ENCODE measurements at regions not wholly inside any gene's neighbourhood (a gene's known extent, or its start where the extent isn't known, plus 50 kb on each side); places are given as distances from the start of the nearest gene placed in this dataset.
"Not testable (repeated sequence)": the region's sequence is repeated elsewhere in the genome, so short reads cannot be mapped to it uniquely, and the experiment has no call there.

DNA sequence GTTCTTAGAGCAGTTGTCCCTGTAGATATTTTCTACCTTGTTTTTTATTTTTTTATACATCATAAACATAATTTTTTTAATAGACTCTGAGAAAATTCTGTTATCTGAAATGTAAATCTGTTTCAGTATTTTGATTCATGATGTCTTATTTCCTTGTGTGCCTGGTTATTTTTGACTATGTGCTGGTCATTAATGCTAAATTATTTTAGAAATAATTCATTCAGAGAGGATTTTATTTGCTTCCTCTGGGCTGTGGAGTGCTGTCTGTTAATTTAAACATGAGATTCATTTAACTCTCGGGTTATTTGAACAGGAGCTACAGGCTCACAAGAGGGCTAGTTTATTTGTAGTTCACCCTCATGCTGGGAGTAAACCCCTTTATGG, 124.3 kb upstream of the PITX1 start:
- no peak for DNase-seq (ENCODE audit: low read depth)

DNA sequence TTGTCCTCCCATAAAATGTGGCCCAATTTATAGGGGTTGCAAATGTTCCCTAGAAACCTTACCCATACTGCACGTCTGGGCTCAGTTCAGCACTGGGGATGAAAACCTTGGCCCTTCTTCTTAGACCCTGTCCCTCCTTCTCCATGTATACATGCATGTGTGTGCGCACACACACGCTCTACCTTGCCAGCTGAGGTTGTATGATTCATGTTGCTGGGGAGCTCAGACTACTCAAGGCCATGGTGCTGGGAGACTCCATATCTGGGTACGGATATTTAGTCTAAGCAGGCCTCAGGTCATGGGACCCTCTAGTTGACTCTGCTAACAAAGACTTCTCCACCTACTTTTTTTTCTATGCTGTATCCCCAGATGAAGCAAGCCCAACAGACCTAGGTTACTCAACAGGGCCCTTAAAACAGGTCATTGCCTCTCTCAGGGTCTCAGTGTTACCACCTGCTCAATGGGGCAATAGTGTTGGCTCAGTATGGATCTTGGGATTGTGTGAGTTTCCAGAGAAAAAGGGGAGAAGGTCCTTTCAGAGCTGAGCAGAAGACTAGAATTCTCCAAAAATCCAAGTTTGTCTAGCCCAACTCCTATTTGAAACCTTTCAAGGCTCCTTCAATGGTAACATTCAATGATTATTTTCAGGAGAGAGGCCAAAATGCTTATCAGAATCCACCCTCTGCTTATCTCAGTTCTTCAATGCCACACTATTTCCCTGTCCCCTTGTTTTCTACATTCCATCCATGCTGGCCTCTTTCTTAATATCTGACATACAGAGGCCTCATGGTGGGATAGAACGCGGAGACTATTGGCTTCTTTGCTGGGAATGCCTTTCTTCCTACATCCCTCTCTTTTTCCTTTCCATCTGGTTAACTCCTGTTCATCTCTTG, 123.6 kb upstream of the PITX1 start:
- DNase-seq (ENCODE audit: low read depth) = no peak

GRCh38 chr5:135156715-135157404, 122.8 kb upstream of the PITX1 start:
- DNase-seq (ENCODE audit: low read depth) = no peak

DNA sequence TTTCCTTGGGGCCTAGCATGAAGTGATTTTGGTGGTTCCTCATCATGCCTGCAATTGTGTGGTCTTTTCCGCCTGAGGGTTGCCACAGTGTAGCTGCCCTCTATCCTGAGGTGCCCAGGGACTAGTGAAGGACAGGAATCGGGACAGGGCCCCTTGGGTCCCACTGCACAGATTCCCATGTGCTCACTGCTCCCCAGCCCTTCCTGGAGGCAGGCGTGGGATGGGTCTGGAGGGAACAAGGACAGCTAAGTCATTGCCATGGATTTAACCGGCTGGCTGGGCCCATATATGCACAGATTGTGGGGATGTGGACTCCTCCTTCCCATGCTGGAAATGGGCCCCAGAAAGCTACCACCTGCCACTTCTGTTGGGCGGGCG, 122.3 kb upstream of the PITX1 start:
- DNase-seq (ENCODE audit: low read depth) = no peak

GRCh38 chr5:135155616-135156214, 121.7 kb upstream of the PITX1 start:
- no peak for DNase-seq (ENCODE audit: low read depth)

GRCh38 chr5:135154961-135155360, 120.9 kb upstream of the PITX1 start:
- DNase-seq (ENCODE audit: low read depth) = no peak

GRCh38 chr5:135154197-135154596, 120.2 kb upstream of the PITX1 start:
- DNase-seq (ENCODE audit: low read depth) = no peak

DNA sequence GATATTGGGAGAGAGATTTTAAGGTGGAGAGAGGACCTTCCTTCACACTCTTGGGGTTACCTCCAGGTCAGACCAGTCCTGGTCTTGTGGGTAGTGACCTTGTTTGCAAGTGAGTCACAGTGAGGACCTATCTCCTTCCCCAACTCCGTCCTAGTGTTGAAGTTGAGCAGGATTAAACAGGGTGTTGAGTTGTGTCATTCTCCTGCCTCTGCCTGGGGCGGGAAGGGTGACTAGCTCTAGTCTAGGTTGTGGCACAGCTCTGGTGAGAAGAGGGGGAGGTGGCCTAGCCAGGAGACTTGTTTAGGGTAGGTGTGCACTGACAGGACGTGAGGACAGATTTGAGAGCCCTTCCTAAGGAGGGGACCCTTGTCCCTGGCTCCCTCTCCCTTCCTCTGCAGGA, 119.6 kb upstream of the PITX1 start:
- DNase-seq (ENCODE audit: low read depth) = no peak

GRCh38 chr5:135153259-135153658, 119.2 kb upstream of the PITX1 start:
- DNase-seq (ENCODE audit: low read depth) = no peak

- not testable (repeated sequence) for DNase-seq (ENCODE audit: low read depth)
Measured at GRCh38 chr5:135151660-135152059, 117.6 kb upstream of the PITX1 start.

DNA sequence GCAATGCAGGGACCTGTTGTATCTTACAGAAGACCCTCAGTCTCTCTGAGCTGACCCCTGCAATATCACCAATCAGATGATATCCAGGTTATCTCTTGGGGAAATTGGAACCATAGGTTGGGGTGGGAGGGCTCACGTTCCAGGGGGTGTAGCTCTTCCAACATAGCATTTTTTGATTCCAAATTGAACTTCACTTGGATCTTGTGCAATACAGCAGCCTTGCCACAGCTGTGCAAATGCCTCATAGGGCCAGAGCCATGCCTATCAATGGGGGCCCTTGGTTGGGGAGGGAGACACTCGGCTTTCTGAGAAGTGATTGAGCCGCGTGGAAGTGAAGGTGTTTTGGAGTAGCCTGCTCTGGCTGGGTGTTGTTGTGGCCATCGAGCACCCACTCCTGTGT, 117.2 kb upstream of the PITX1 start:
- DNase-seq (ENCODE audit: low read depth) = no peak

DNA sequence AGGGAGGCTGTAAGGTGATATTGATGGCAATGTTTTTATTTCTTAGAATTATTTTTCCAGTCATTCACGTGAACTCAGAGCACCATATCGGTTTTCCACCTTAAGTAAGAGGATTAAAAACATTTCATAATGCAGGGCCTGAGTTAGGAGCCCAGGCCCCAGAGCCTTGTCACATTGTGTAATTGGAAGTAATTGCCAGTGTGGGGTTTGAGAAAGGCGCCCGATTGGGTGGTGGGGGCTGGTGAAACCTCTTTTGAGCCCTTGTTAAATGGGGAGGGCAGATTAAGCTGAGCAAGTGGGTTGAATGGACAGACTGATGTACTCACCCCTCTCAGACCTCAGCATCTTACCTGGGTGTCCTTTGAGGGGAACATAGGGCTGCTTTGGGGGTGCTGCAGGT, 116.7 kb upstream of the PITX1 start:
- DNase-seq (ENCODE audit: low read depth) = no peak

GRCh38 chr5:135149956-135150723, 116.1 kb upstream of the PITX1 start:
- no peak for DNase-seq (ENCODE audit: low read depth)

GRCh38 chr5:135149229-135149955, 115.4 kb upstream of the PITX1 start:
- no peak for DNase-seq (ENCODE audit: low read depth)

- no peak for DNase-seq (ENCODE audit: low read depth)
Measured at GRCh38 chr5:135147294-135148090, 113.5 kb upstream of the PITX1 start.

- no peak for DNase-seq (ENCODE audit: low read depth)
Measured at GRCh38 chr5:135145985-135146384, 112.0 kb upstream of the PITX1 start.

DNA sequence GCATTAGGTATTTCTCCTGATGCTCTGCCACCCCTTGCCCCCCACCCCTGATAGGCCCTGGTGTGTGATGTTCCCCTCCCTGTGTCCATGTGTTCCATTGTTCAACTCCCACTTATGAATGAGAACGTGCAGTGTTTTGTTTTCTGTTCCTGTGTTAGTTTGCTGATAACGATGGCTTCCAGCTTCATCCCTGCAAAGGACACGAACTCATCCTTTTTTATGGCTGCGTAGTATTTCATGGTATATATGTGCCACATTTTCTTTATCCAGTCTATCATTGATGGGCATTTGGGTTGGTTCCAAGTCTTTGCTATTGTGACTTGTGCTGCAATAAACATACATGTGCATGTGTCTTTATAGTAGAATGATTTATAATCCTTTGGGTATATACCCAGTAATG, 109.7 kb upstream of the PITX1 start:
- DNase-seq (ENCODE audit: low read depth) = not testable (repeated sequence)

GRCh38 chr5:135141303-135142268, 107.6 kb upstream of the PITX1 start:
- peak; percentile 37 for DNase-seq (ENCODE audit: low read depth)

DNA sequence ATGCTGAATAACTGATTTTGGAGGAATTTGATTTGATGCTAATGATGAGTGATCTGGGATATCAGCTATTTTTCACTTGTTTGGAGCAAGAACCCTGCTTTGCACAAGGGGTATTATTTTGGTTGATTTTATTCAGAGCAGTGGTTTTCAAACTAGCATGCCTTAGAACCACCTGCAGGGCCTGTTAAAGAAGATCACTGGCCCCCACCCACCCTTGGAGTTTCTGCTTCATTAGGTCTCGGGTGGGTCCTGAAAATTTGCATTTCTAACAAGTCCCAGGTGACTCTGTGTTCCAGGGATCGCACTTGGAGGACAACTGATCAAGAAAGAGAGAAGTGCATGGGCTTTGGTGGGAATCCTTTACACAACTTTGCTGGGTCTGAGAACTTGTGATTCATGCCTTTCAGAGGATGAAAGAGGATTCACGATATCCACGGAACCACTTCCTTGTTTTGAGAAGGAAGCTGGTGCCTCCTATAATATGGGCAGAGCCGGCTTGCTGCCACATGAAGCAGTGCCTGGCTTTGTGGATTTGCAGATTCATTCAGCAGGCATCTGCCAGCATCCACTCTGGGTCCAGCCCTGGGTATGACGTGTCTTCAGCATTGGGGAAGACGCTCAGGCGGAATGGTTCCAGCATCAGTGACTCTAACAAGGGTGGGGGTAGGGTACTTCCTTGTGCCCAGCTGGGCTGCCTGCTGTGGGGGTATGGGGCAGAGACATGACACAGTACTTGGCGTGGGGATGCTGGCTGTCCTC, 106.6 kb upstream of the PITX1 start:
- DNase-seq (ENCODE audit: low read depth) = peak; percentile 91
